ENCODE measurements at regions not wholly inside any gene's neighbourhood (a gene's known extent, or its start where the extent isn't known, plus 50 kb on each side); places are given as distances from the start of the nearest gene placed in this dataset.

DNA sequence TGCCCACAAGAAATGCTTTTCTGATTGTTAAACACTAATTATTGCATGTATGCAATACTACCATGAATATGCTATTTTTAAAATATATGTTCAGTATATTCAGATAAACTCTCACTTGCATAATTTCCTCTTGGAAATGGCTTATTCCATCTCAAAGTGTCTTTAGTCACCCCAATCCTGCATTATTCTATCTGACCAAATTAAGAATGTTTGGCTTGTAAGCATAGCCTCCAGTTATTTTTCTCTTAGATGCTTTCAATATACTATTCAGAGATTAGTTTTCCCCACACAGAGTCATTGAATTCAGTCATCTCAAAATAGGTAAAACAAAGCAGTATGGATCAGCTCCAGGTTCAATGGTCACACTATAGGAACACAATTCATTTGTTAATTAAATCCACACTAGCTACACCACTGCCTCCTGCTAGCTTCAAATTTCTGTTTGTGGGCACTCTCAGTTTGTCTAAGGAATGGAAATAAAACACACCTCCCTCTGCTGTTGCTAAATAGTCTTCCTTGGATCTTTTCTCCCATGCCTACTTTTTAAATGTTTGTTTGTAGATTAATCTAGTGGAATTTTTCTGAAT is 134.6 kb upstream of the TBCA start:
- H3K36me3 Mint-ChIP-seq (ENCODE audit: unreplicated experiment), result no peaks in the 10 kb centered on the region
- no peaks in the 10 kb centered on the region for H3K4me1 Mint-ChIP-seq (ENCODE audit: unreplicated experiment)
- no peaks in the 10 kb centered on the region for H3K9me3 Mint-ChIP-seq (ENCODE audit: unreplicated experiment)
- TF ChIP-seq, protein P1, sequence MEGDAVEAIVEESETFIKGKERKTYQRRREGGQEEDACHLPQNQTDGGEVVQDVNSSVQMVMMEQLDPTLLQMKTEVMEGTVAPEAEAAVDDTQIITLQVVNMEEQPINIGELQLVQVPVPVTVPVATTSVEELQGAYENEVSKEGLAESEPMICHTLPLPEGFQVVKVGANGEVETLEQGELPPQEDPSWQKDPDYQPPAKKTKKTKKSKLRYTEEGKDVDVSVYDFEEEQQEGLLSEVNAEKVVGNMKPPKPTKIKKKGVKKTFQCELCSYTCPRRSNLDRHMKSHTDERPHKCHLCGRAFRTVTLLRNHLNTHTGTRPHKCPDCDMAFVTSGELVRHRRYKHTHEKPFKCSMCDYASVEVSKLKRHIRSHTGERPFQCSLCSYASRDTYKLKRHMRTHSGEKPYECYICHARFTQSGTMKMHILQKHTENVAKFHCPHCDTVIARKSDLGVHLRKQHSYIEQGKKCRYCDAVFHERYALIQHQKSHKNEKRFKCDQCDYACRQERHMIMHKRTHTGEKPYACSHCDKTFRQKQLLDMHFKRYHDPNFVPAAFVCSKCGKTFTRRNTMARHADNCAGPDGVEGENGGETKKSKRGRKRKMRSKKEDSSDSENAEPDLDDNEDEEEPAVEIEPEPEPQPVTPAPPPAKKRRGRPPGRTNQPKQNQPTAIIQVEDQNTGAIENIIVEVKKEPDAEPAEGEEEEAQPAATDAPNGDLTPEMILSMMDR (IDR thresholded peaks at IDR 0.05), result no peak
- peaks cover 28% of the 10 kb centered on the region for H3K27me3 Mint-ChIP-seq (ENCODE audit: unreplicated experiment)
- H3K27ac Mint-ChIP-seq (ENCODE audit: unreplicated experiment), result no peak overlapping the region
- no peak overlapping the region for H3K4me3 Mint-ChIP-seq (ENCODE audit: unreplicated experiment)
- DNase-seq (ENCODE audit: extremely low spot score, unreplicated experiment), result no peak

DNA sequence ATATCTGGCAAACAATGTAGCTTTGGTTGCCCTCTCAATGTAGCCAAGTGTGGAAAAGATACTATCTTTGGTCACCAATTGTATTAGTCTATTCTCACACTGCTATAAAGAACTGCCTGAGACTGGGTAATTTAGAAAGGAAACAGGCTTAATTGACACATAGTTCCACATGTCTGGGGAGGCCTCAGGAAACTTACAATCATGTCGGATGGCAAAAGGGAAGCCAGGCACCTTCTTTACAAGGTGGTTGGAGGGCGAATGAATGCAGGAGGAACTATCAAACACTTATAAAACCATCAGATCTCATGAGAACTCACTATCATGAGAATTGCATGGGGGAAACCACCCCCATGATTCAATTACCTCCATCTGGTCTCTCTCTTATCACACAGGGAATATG is 133.1 kb upstream of the TBCA start:
- Mint-ChIP-seq H3K4me1 (ENCODE audit: unreplicated experiment) (no peaks in the 10 kb centered on the region), H3K4me3 (ENCODE audit: unreplicated experiment) (no peak overlapping the region), H3K36me3 (ENCODE audit: unreplicated experiment) (no peaks in the 10 kb centered on the region), H3K27me3 (ENCODE audit: unreplicated experiment) (peaks cover 28% of the 10 kb centered on the region), H3K9me3 (ENCODE audit: unreplicated experiment) (no peaks in the 10 kb centered on the region), H3K27ac (ENCODE audit: unreplicated experiment) (no peak overlapping the region)
- no peak for DNase-seq (ENCODE audit: extremely low spot score, unreplicated experiment)
- TF ChIP-seq, protein P1 (IDR thresholded peaks at IDR 0.05), result no peak

DNA sequence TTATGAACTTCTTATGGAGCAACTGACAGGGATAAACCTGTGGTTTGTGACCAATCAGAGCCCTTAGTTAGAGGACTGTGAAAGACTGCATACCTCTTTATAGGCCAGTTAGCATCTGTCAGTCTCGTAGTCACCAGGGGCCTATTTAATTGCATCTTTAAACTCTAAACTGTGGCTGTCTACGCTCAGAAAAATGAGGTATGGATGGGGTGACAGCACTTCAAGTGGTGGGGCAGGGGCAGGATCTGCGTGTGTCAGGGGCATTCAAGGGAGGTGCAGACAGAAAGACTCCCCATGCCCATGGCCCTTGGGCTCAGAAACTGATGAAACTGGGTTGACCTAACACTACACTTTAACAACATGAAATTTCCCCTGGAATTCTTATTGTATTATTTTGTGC is 132.6 kb upstream of the TBCA start:
- Mint-ChIP-seq H3K36me3 (ENCODE audit: unreplicated experiment) (no peaks in the 10 kb centered on the region), H3K4me1 (ENCODE audit: unreplicated experiment) (no peaks in the 10 kb centered on the region), H3K27me3 (ENCODE audit: unreplicated experiment) (peaks cover 26% of the 10 kb centered on the region), H3K4me3 (ENCODE audit: unreplicated experiment) (no peak overlapping the region), H3K27ac (ENCODE audit: unreplicated experiment) (no peak overlapping the region), H3K9me3 (ENCODE audit: unreplicated experiment) (no peaks in the 10 kb centered on the region)
- DNase-seq (ENCODE audit: extremely low spot score, unreplicated experiment), result no peak
- TF ChIP-seq, protein P1 (IDR thresholded peaks at IDR 0.05), result no peak

DNA sequence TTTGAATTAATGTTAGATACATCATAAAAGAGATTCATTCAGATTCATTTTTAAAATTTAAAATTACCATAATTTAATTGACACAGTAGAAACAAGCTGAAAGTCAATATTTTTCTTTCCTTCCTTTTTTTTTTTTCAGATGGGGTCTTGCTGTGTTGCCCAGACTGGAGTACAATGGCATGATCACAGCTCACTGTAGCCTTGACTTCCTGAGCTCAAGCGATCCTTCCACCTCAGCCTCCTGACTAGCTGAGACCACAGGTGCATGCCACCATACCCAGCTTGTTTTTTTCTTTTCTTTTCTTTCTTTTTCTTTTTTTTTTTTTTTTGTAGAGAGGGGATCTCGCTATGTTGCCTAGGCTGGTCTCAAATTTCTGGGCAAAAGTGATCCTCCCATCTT is 131.6 kb upstream of the TBCA start:
- peaks cover 18% of the 10 kb centered on the region for H3K27me3 Mint-ChIP-seq (ENCODE audit: unreplicated experiment)
- no peak overlapping the region for H3K27ac Mint-ChIP-seq (ENCODE audit: unreplicated experiment)
- no peak overlapping the region for H3K4me3 Mint-ChIP-seq (ENCODE audit: unreplicated experiment)
- no peaks in the 10 kb centered on the region for H3K4me1 Mint-ChIP-seq (ENCODE audit: unreplicated experiment)
- no peaks in the 10 kb centered on the region for H3K9me3 Mint-ChIP-seq (ENCODE audit: unreplicated experiment)
- TF ChIP-seq, protein P1 (IDR thresholded peaks at IDR 0.05), result no peak
- DNase-seq (ENCODE audit: extremely low spot score, unreplicated experiment), result no peak
- no peaks in the 10 kb centered on the region for H3K36me3 Mint-ChIP-seq (ENCODE audit: unreplicated experiment)

DNA sequence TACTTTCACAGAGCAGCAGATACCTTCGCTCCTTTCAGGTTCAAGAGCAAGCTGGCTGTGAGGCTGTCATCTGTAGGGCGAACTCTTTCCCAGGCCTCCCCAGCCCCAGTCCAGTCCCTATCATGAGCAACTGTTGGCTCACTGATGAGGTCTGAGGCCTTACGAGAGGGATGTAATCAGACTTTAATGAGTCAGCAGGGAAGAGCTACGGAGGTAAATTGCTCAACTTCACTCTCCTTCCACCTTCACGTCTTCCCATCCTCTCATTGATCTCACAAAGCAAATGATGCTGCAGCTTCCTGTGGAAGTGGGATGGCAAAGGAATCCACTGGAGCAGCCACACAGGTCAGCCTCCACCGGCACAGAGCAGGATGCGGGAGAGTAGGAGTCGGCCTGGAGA is 130.7 kb upstream of the TBCA start:
- no peak overlapping the region for H3K27ac Mint-ChIP-seq (ENCODE audit: unreplicated experiment)
- DNase-seq (ENCODE audit: extremely low spot score, unreplicated experiment), result no peak

More for the DNA sequence above, 130.7 kb upstream of the TBCA start:
- H3K4me1 Mint-ChIP-seq (ENCODE audit: unreplicated experiment), result no peaks in the 10 kb centered on the region
- H3K27me3 Mint-ChIP-seq (ENCODE audit: unreplicated experiment), result peaks cover 12% of the 10 kb centered on the region
- no peak overlapping the region for H3K4me3 Mint-ChIP-seq (ENCODE audit: unreplicated experiment)
- H3K9me3 Mint-ChIP-seq (ENCODE audit: unreplicated experiment), result no peaks in the 10 kb centered on the region
- no peaks in the 10 kb centered on the region for H3K36me3 Mint-ChIP-seq (ENCODE audit: unreplicated experiment)
- TF ChIP-seq, protein P1 (IDR thresholded peaks at IDR 0.05), result no peak

Data from osteocyte (in vitro differentiated cells).